ENCODE measurements at regions not wholly inside any gene's neighbourhood (a gene's known extent, or its start where the extent isn't known, plus 50 kb on each side); places are given as distances from the start of the nearest gene placed in this dataset.

- DNase-seq (ENCODE audit: low read depth), result no peak
- in situ Hi-C loops (cut with HindIII; ENCODE audit: low sequenced_read_pairs), result no loop called here
- TF ChIP-seq CTCF (IDR thresholded peaks at IDR 0.05; ENCODE audit: low read depth, low read length, missing control alignments), result no peak
- H3K4me3 ChIP-seq (ENCODE audit: low read depth, low read length), result no peak overlapping the region
Observed at GRCh38 chr16:9235867-9236266, 144.4 kb downstream of the HAPSTR1 start.

- TF ChIP-seq CTCF (IDR thresholded peaks at IDR 0.05; ENCODE audit: low read depth, low read length, missing control alignments), result no peak
- no peak for DNase-seq (ENCODE audit: low read depth)
- H3K4me3 ChIP-seq (ENCODE audit: low read depth, low read length), result no peak overlapping the region
- in situ Hi-C loops (cut with HindIII; ENCODE audit: low sequenced_read_pairs), result no loop called here
Observed at GRCh38 chr16:9236319-9236718, 144.9 kb downstream of the HAPSTR1 start.

- DNase-seq (ENCODE audit: low read depth), result no peak
- TF ChIP-seq CTCF (IDR thresholded peaks at IDR 0.05; ENCODE audit: low read depth, low read length, missing control alignments), result no peak
- H3K4me3 ChIP-seq (ENCODE audit: low read depth, low read length), result no peak overlapping the region
- in situ Hi-C loops (cut with HindIII; ENCODE audit: low sequenced_read_pairs), result no loop called here
Observed at GRCh38 chr16:9238346-9238745, 146.9 kb downstream of the HAPSTR1 start.

GRCh38 chr16:9241177-9241576 lies 149.7 kb downstream of the HAPSTR1 start:
- no peak for DNase-seq (ENCODE audit: low read depth)
- H3K4me3 ChIP-seq (ENCODE audit: low read depth, low read length), result no peak overlapping the region
- TF ChIP-seq CTCF (IDR thresholded peaks at IDR 0.05; ENCODE audit: low read depth, low read length, missing control alignments), result no peak
- in situ Hi-C loops (cut with HindIII; ENCODE audit: low sequenced_read_pairs), result no loop called here

- no peak for TF ChIP-seq CTCF (IDR thresholded peaks at IDR 0.05; ENCODE audit: low read depth, low read length, missing control alignments)
- in situ Hi-C loops (cut with HindIII; ENCODE audit: low sequenced_read_pairs), result no loop called here
- no peak overlapping the region for H3K4me3 ChIP-seq (ENCODE audit: low read depth, low read length)
- no peak for DNase-seq (ENCODE audit: low read depth)
Observed at GRCh38 chr16:9248162-9248561, 156.7 kb downstream of the HAPSTR1 start.

GRCh38 chr16:9249534-9249933 lies 158.1 kb downstream of the HAPSTR1 start:
- no peak for TF ChIP-seq CTCF (IDR thresholded peaks at IDR 0.05; ENCODE audit: low read depth, low read length, missing control alignments)
- no peak for DNase-seq (ENCODE audit: low read depth)
- in situ Hi-C loops (cut with HindIII; ENCODE audit: low sequenced_read_pairs), result no loop called here
- no peak overlapping the region for H3K4me3 ChIP-seq (ENCODE audit: low read depth, low read length)

- TF ChIP-seq CTCF (IDR thresholded peaks at IDR 0.05; ENCODE audit: low read depth, low read length, missing control alignments), result no peak
- in situ Hi-C loops (cut with HindIII; ENCODE audit: low sequenced_read_pairs), result no loop called here
- no peak for DNase-seq (ENCODE audit: low read depth)
- no peak overlapping the region for H3K4me3 ChIP-seq (ENCODE audit: low read depth, low read length)
Observed at GRCh38 chr16:9251026-9251425, 159.6 kb downstream of the HAPSTR1 start.

Measured in astrocyte of the cerebellum (primary cell).